H1 (cell line): ENCODE measurements at regions not wholly inside any gene's neighbourhood (a gene's known extent, or its start where the extent isn't known, plus 50 kb on each side); places are given as distances from the start of the nearest gene placed in this dataset.

Experiments
- CTCF ChIA-PET: fragments of 300-600 bp; sonication (Branson Sonifier 250); formaldehyde crosslinking; loops from one replicate; lab custom pipeline; 2021; ENCODE audit not compliant: partially characterized antibody; lab: Charles Lee
- POLR2A ChIA-PET: fragments of 300-600 bp; sonication (Branson Sonifier 250); formaldehyde crosslinking; loops from one replicate; lab custom pipeline; 2021; ENCODE audit warnings: inconsistent platforms; ENCODE audit not compliant: partially characterized antibody; lab: Charles Lee
- DNase-seq, 2 experiments: peaks; one replicate each; pipeline versions ENCODE4 v3.0.0 to v3.0.0-alpha.2; 2010 to 2022; ENCODE audit warnings: low spot score in 2 of 2, low read depth in 1 of 2, mixed read lengths in 1 of 2
- FAIRE-seq: peaks from 2 replicates; lab custom pipeline; 2011; peaks lifted over from hg19 to GRCh38; lab: Jason Lieb, UNC
- H2AFZ ChIP-seq: 2 replicates; pipeline ENCODE4 v1.8.1; 2012; ENCODE audit warnings: low read length, inconsistent platforms
- H2AK5ac ChIP-seq: 2 replicates; pipeline ENCODE4 v1.6.1; 2013; ENCODE audit warnings: low read depth, low read length
- H2BK120ac ChIP-seq: replicated peaks from 2 replicates; pipeline ENCODE3; 2013; ENCODE audit warnings: low read depth, low read length, inconsistent platforms
- H2BK12ac ChIP-seq: 2 replicates; pipeline ENCODE4 v1.6.1; 2013; ENCODE audit warnings: low read depth, low read length
- H2BK15ac ChIP-seq: 2 replicates; pipeline ENCODE4 v1.6.1; 2013; ENCODE audit warnings: low read length
- H2BK20ac ChIP-seq: 2 replicates; pipeline ENCODE4 v1.6.1; 2013; ENCODE audit warnings: low read length
- H2BK5ac ChIP-seq: 2 replicates; pipeline ENCODE4 v1.6.1; 2013; ENCODE audit warnings: low read depth, low read length
- H3K14ac ChIP-seq: 2 replicates; pipeline ENCODE4 v1.6.1; 2013; ENCODE audit warnings: inconsistent platforms; ENCODE audit not compliant: insufficient read length
- H3K18ac ChIP-seq: 2 replicates; pipeline ENCODE4 v1.6.1; 2013; ENCODE audit warnings: low read length; ENCODE audit errors: extremely low read depth
- H3K23ac ChIP-seq: 2 replicates; pipeline ENCODE4 v1.6.1; 2013; ENCODE audit warnings: inconsistent platforms; ENCODE audit not compliant: insufficient read length
- H3K23me2 ChIP-seq: 2 replicates; pipeline ENCODE4 v1.6.1; 2013; ENCODE audit warnings: low read depth, low read length
- H3K27ac ChIP-seq: 2 replicates; pipeline ENCODE4 v1.6.1; 2011; ENCODE audit warnings: low read depth, low read length, inconsistent platforms
- H3K27me3 ChIP-seq, 4 experiments: replicated peaks in 1 of 4; 1 replicate in 1 of 4; 2 replicates in 3 of 4; pipeline versions ENCODE4 v1.6.1 to v1.8.1; 2011 to 2013; ENCODE audit warnings: low read length in 3 of 4, mild to moderate bottlenecking in 3 of 4, inconsistent platforms in 2 of 4, mixed read lengths in 2 of 4, moderate library complexity in 1 of 4; ENCODE audit not compliant: control insufficient read depth in 3 of 4, insufficient read depth in 3 of 4; ENCODE audit errors: extremely low read depth in 1 of 4
- H3K36me3 ChIP-seq, 4 experiments: 2 replicates each; pipeline versions ENCODE4 v1.6.1 to v1.8.1; 2011 to 2013; ENCODE audit warnings: mild to moderate bottlenecking in 4 of 4, low read length in 3 of 4, moderate library complexity in 2 of 4, control low read depth in 1 of 4, inconsistent platforms in 1 of 4; ENCODE audit not compliant: insufficient read depth in 4 of 4, control insufficient read depth in 2 of 4
- H3K4ac ChIP-seq: replicated peaks from 2 replicates; pipeline ENCODE3; 2013; ENCODE audit warnings: low read length, low read depth, mixed read lengths, inconsistent platforms; ENCODE audit not compliant: insufficient read length
- H3K4me1 ChIP-seq, 4 experiments: replicated peaks in 1 of 4; 1 replicate in 1 of 4; 2 replicates in 3 of 4; pipeline versions ENCODE4 v1.6.1 to v1.8.1; 2011 to 2013; ENCODE audit warnings: low read length in 3 of 4, inconsistent platforms in 2 of 4, mixed read lengths in 1 of 4; ENCODE audit not compliant: insufficient read depth in 4 of 4, control insufficient read depth in 3 of 4
- H3K4me2 ChIP-seq, 2 experiments: 2 replicates each; pipeline versions ENCODE4 v1.6.1 to v1.8.1; 2011 to 2013; ENCODE audit warnings: low read depth in 2 of 2, low read length in 2 of 2, control low read depth in 1 of 2, inconsistent platforms in 1 of 2, mild to moderate bottlenecking in 1 of 2; ENCODE audit not compliant: insufficient read depth in 1 of 2
- H3K4me3 ChIP-seq, 4 experiments: fragments of 200-600, 300-600 bp in 1 of 4; sonication (generic), shearing (Covaris generic), sonication (Bioruptor Twin) in 1 of 4; 2 replicates each; pipeline versions ENCODE4 v1.5.1 to v1.8.1; 2011 to 2016; ENCODE audit warnings: low read length in 4 of 4, low read depth in 3 of 4, control low read depth in 2 of 4, inconsistent platforms in 2 of 4, mild to moderate bottlenecking in 2 of 4, mixed read lengths in 1 of 4, moderate library complexity in 1 of 4; ENCODE audit not compliant: insufficient read depth in 2 of 4; ENCODE audit errors: extremely low read depth in 1 of 4
- H3K56ac ChIP-seq: replicated peaks from 2 replicates; pipeline ENCODE3; 2013; ENCODE audit warnings: low read depth, mild to moderate bottlenecking, mixed read lengths, low read length, inconsistent platforms; ENCODE audit not compliant: insufficient read length
- H3K79me1 ChIP-seq: 2 replicates; pipeline ENCODE4 v1.6.1; 2013; ENCODE audit warnings: low read depth, low read length, control low read depth
- H3K79me2 ChIP-seq, 2 experiments: 2 replicates each; pipeline versions ENCODE4 v1.6.1 to v1.8.1; 2012 to 2013; ENCODE audit warnings: low read length in 2 of 2, mild to moderate bottlenecking in 2 of 2, inconsistent platforms in 1 of 2; ENCODE audit not compliant: insufficient read depth in 2 of 2, control insufficient read depth in 1 of 2
- H3K9ac ChIP-seq, 4 experiments: replicated peaks in 1 of 4; 1 replicate in 1 of 4; 2 replicates in 3 of 4; pipeline versions ENCODE4 v1.6.1 to v1.8.1; 2011 to 2013; ENCODE audit warnings: low read depth in 3 of 4, low read length in 3 of 4, control low read depth in 2 of 4, mild to moderate bottlenecking in 2 of 4, moderate library complexity in 2 of 4, inconsistent platforms in 1 of 4; ENCODE audit errors: extremely low read depth in 1 of 4
- H3K9me3 ChIP-seq, 2 experiments: 2 replicates each; pipeline versions ENCODE4 v1.6.1 to v1.8.1; 2012 to 2013; ENCODE audit warnings: mild to moderate bottlenecking in 2 of 2, moderate library complexity in 2 of 2, control low read depth in 1 of 2, inconsistent platforms in 1 of 2, low read depth in 1 of 2, low read length in 1 of 2, mixed read lengths in 1 of 2; ENCODE audit not compliant: insufficient read depth in 2 of 2
- H4K20me1 ChIP-seq, 2 experiments: replicated peaks in 1 of 2; 2 replicates each; pipeline versions ENCODE3 to v1.8.1; 2011 to 2013; ENCODE audit warnings: inconsistent platforms in 2 of 2, low read length in 2 of 2, mild to moderate bottlenecking in 1 of 2; ENCODE audit not compliant: insufficient read depth in 2 of 2, control insufficient read depth in 1 of 2
- H4K5ac ChIP-seq: 2 replicates; pipeline ENCODE4 v1.6.1; 2013; ENCODE audit warnings: low read length, low read depth, mixed read lengths, inconsistent platforms; ENCODE audit not compliant: insufficient read length
- H4K8ac ChIP-seq: 2 replicates; pipeline ENCODE4 v1.8.0; 2013; ENCODE audit warnings: mild to moderate bottlenecking, moderate library complexity, low read length, inconsistent platforms; ENCODE audit not compliant: insufficient read depth; ENCODE audit errors: extremely low read depth
- H4K91ac ChIP-seq: replicated peaks from 2 replicates; pipeline ENCODE3; 2013; ENCODE audit warnings: low read length, mixed read lengths, inconsistent platforms; ENCODE audit not compliant: insufficient read length
- CBX8 ChIP-seq: fragments of 300-800, 300-1000 bp; sonication (generic); IDR thresholded peaks from 2 replicates; pipeline ENCODE4 v1.7.1; 2016; ENCODE audit warnings: low read depth, low read length, borderline replicate concordance
- CHD1 ChIP-seq: IDR thresholded peaks from 2 replicates; pipeline ENCODE4 v1.6.1; 2012; ENCODE audit warnings: low read depth, low read length, improper control_type of control experiment
- JUND ChIP-seq: IDR thresholded peaks from 2 replicates; pipeline ENCODE4 v1.6.1; 2011; ENCODE audit warnings: mild to moderate bottlenecking, improper control_type of control experiment, low read length
- NANOG ChIP-seq: IDR thresholded peaks from 2 replicates; pipeline ENCODE4 v1.6.1; 2011; ENCODE audit warnings: low read length, low read depth, mild to moderate bottlenecking, inconsistent platforms; ENCODE audit not compliant: insufficient read depth, poor library complexity, severe bottlenecking
- RBBP5 ChIP-seq: IDR thresholded peaks from 2 replicates; pipeline ENCODE4 v1.7.1; 2012; ENCODE audit warnings: low read depth, mild to moderate bottlenecking, inconsistent platforms, low read length, moderate library complexity, borderline replicate concordance
- RXRA ChIP-seq: IDR thresholded peaks from 2 replicates; pipeline ENCODE4 v1.6.1; 2011; ENCODE audit warnings: low read depth, mild to moderate bottlenecking, low read length, moderate library complexity; ENCODE audit not compliant: insufficient read depth
- SP4 ChIP-seq: IDR thresholded peaks from 2 replicates; pipeline ENCODE4 v1.6.1; 2012; ENCODE audit warnings: low read length, inconsistent platforms
- TF ChIP-seq, protein P1 (sequence below): IDR thresholded peaks from 2 replicates; pipeline ENCODE4 v1.6.1; 2012; ENCODE audit warnings: inconsistent platforms

DNA sequence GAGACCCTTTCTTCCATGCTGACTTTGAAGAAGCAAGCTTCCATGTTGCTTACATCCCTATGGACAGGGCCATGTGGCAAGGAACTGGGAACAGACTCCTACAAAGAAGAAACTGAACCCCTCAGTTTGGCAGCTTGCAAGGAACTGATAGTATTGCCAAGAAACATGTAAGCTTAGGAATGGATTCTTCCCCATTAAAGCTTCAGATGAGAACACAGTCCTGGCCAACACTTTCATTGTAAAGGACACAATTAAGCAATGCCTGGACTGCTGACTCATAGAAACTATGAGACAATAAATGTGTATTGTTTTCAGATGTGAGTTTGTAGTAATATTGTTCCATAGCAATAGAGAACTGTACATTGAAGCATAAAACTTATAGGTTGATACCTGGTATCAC is 82.4 kb downstream of the AASDHPPT start:
- no peak overlapping the region for H3K4me3 ChIP-seq
- CTCF ChIA-PET, result interaction anchor here (0.8 to 2.1 kb wide), 5 partner anchors 8 to 425 kb away, joined by 3 to 7 read pairs (median 3); no protein-coding TSS in a partner anchor
- H3K79me1 ChIP-seq, result no peaks in the 10 kb centered on the region
- H3K23ac ChIP-seq, result no peak overlapping the region
- H3K27me3 ChIP-seq, result no peaks in the 10 kb centered on the region
- POLR2A ChIA-PET, result no interaction called here
- H3K79me2 ChIP-seq, result no peaks in the 10 kb centered on the region
- no peak overlapping the region for H2BK12ac ChIP-seq
- H3K4me1 ChIP-seq, result no peaks in the 10 kb centered on the region
- no peak overlapping the region for H2BK15ac ChIP-seq
- no peaks in the 10 kb centered on the region for H3K36me3 ChIP-seq
- no peak overlapping the region for H2AK5ac ChIP-seq
- no peak overlapping the region for H4K91ac ChIP-seq
- H3K23me2 ChIP-seq, result no peaks in the 10 kb centered on the region
- no peak overlapping the region for H2BK5ac ChIP-seq
- DNase-seq, result no peak
- H3K27ac ChIP-seq, result no peak overlapping the region
- no peak overlapping the region for H3K4ac ChIP-seq
- no peak for FAIRE-seq
- TF ChIP-seq RBBP5 (no peak), RXRA (no peak), JUND (no peak), NANOG (no peak), SP4 (no peak), CHD1 (no peak), CBX8 (no peak)
- TF ChIP-seq, protein P1, sequence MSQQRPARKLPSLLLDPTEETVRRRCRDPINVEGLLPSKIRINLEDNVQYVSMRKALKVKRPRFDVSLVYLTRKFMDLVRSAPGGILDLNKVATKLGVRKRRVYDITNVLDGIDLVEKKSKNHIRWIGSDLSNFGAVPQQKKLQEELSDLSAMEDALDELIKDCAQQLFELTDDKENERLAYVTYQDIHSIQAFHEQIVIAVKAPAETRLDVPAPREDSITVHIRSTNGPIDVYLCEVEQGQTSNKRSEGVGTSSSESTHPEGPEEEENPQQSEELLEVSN, result no peak
- H3K9me3 ChIP-seq, result peaks cover 3 to 7% of the 10 kb centered on the region in 2 experiments; a peak in 3 of 4 replicates
- no peak overlapping the region for H4K8ac ChIP-seq
- no peak overlapping the region for H2BK120ac ChIP-seq
- H3K9ac ChIP-seq, result no peak overlapping the region
- no peak overlapping the region for H4K5ac ChIP-seq
- H3K4me2 ChIP-seq, result no peak overlapping the region
- H2AFZ ChIP-seq, result no peak overlapping the region
- no peak overlapping the region for H3K14ac ChIP-seq
- no peak overlapping the region for H3K56ac ChIP-seq
- no peaks in the 10 kb centered on the region for H4K20me1 ChIP-seq
- H3K18ac ChIP-seq, result no peak overlapping the region
- H2BK20ac ChIP-seq, result no peak overlapping the region
